ENCODE measurements at regions not wholly inside any gene's neighbourhood (a gene's known extent, or its start where the extent isn't known, plus 50 kb on each side); places are given as distances from the start of the nearest gene placed in this dataset.

DNA sequence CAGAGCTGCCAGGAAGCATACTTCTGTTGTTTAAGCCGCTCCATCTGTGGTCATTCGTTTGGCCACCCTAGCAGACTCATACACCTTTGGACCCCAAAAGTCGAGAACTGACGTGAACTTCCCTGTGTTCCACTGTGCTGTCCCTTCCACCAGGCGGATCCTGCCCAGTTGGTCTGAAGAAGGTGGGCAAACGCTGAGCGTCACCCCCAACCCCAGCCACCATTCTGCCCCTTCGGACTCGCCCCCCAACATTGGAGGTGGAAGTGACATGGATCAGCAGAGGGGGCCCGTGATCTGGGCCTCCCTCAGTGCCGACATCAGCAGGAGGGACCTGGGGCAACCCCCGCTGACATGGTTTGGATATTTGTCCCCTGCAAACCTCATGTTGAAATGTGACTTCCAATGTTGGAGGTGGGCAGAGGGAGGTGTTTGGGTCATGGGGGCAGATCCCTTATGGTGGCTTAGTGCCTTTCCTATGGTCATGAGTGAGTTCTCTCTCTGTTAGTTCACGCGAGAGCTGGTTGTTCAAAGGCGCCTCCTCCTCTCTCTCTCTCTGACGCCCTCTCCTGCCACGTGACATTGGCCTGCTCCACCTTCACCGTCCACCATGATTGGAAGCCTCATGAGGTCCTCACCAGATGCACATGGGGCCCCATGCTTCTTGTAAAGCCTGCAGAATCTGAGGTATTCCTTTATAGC lies 93.6 kb upstream of the ZNF507 start:
- H3K27me3 ChIP-seq (ENCODE audit: control insufficient read depth, insufficient read depth, low read length), result no peaks in the 10 kb centered on the region
- no peak overlapping the region for H2AK5ac ChIP-seq (ENCODE audit: low read depth, low read length)
- 69% methylated on average over 2 of the region's 18 CpGs; no CpG with 5 or more reads in 1 of the 2 experiments for WGBS, 2 experiments (ENCODE audit: extremely low coverage in 2 of 2, insufficient read length in 1 of 2)
- TF ChIP-seq NFE2L2 (IDR thresholded peaks at IDR 0.05; ENCODE audit: low read depth, low read length), result no peak
- no peak for TF ChIP-seq MAZ (IDR thresholded peaks at IDR 0.05; ENCODE audit: borderline replicate concordance, low read depth, low read length)
- TF ChIP-seq CHD1 (IDR thresholded peaks at IDR 0.05; ENCODE audit: low read depth, low read length), result no peak
- no peak for TF ChIP-seq MAFK (IDR thresholded peaks at IDR 0.05; ENCODE audit: low read depth, low read length)
- TF ChIP-seq SMC3 (IDR thresholded peaks at IDR 0.05; ENCODE audit: low read depth, low read length), result no peak
- no peak for TF ChIP-seq POLR2A (IDR thresholded peaks at IDR 0.05; ENCODE audit: low read depth, low read length)
- no peak for TF ChIP-seq FOS (IDR thresholded peaks at IDR 0.05; ENCODE audit: low read depth, low read length)
- no peak for TF ChIP-seq BHLHE40 (IDR thresholded peaks at IDR 0.05; ENCODE audit: low read depth, low read length)
- TF ChIP-seq, protein P1, sequence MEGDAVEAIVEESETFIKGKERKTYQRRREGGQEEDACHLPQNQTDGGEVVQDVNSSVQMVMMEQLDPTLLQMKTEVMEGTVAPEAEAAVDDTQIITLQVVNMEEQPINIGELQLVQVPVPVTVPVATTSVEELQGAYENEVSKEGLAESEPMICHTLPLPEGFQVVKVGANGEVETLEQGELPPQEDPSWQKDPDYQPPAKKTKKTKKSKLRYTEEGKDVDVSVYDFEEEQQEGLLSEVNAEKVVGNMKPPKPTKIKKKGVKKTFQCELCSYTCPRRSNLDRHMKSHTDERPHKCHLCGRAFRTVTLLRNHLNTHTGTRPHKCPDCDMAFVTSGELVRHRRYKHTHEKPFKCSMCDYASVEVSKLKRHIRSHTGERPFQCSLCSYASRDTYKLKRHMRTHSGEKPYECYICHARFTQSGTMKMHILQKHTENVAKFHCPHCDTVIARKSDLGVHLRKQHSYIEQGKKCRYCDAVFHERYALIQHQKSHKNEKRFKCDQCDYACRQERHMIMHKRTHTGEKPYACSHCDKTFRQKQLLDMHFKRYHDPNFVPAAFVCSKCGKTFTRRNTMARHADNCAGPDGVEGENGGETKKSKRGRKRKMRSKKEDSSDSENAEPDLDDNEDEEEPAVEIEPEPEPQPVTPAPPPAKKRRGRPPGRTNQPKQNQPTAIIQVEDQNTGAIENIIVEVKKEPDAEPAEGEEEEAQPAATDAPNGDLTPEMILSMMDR (conservative IDR thresholded peaks at IDR 0.05; ENCODE audit: low read depth, low read length), result no peak
- TF ChIP-seq RAD21 (IDR thresholded peaks at IDR 0.05; ENCODE audit: low read length), result no peak
- TF ChIP-seq, protein P2, sequence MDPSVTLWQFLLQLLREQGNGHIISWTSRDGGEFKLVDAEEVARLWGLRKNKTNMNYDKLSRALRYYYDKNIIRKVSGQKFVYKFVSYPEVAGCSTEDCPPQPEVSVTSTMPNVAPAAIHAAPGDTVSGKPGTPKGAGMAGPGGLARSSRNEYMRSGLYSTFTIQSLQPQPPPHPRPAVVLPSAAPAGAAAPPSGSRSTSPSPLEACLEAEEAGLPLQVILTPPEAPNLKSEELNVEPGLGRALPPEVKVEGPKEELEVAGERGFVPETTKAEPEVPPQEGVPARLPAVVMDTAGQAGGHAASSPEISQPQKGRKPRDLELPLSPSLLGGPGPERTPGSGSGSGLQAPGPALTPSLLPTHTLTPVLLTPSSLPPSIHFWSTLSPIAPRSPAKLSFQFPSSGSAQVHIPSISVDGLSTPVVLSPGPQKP (IDR thresholded peaks at IDR 0.05; ENCODE audit: borderline replicate concordance, low read depth, low read length), result no peak
- TF ChIP-seq CEBPB (IDR thresholded peaks at IDR 0.05; ENCODE audit: low read depth, low read length), result no peak
- TF ChIP-seq, protein P3, sequence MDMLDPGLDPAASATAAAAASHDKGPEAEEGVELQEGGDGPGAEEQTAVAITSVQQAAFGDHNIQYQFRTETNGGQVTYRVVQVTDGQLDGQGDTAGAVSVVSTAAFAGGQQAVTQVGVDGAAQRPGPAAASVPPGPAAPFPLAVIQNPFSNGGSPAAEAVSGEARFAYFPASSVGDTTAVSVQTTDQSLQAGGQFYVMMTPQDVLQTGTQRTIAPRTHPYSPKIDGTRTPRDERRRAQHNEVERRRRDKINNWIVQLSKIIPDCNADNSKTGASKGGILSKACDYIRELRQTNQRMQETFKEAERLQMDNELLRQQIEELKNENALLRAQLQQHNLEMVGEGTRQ (IDR thresholded peaks at IDR 0.05; ENCODE audit: low read depth, low read length), result no peak
- TF ChIP-seq RCOR1 (IDR thresholded peaks at IDR 0.05; ENCODE audit: insufficient replicate concordance, low read length), result no peak
- no peak for TF ChIP-seq RFX5 (IDR thresholded peaks at IDR 0.05; ENCODE audit: low read depth, low read length)
- TF ChIP-seq MXI1 (IDR thresholded peaks at IDR 0.05; ENCODE audit: borderline replicate concordance, low read depth, low read length), result no peak
- H3K9ac ChIP-seq (ENCODE audit: low read depth, low read length), result no peak overlapping the region
- H3K23ac ChIP-seq (ENCODE audit: low read depth, low read length), result no peak overlapping the region
- H3K4ac ChIP-seq (ENCODE audit: low read depth, low read length), result no peak overlapping the region
- no peak overlapping the region for H3K56ac ChIP-seq (ENCODE audit: extremely low read depth, insufficient read depth, low read length)
- H4K20me1 ChIP-seq (ENCODE audit: insufficient read depth, low read length), result no peaks in the 10 kb centered on the region
- H3K9me3 ChIP-seq (ENCODE audit: control insufficient read depth, insufficient read depth, low read length), result no peaks in the 10 kb centered on the region
- H4K91ac ChIP-seq (ENCODE audit: insufficient read depth, low read depth, low read length), result no peak overlapping the region
- no peak overlapping the region for H3K4me3 ChIP-seq (ENCODE audit: insufficient read depth, low read depth, low read length)
- H3K9me1 ChIP-seq (ENCODE audit: insufficient read depth, low read length), result no peaks in the 10 kb centered on the region
- H3K4me1 ChIP-seq (ENCODE audit: control insufficient read depth, insufficient read depth, low read length), result no peaks in the 10 kb centered on the region
- no peaks in the 10 kb centered on the region for H3K79me1 ChIP-seq (ENCODE audit: low read depth in 1 of 2, low read length in 2 of 2)
- H3K27ac ChIP-seq (ENCODE audit: insufficient read depth, low read length), result no peak overlapping the region
- no peak overlapping the region for H2AFZ ChIP-seq (replicated peaks; ENCODE audit: low read length, poor library complexity)
- in situ Hi-C loops (cut with MboI; ENCODE audit: low sequenced_read_pairs) (no loop called here), intact Hi-C loops (cut with micrococcal nuclease) (no loop called here), dilution Hi-C loops (cut with HindIII; ENCODE audit: low sequenced_read_pairs, unreplicated experiment) (no loop called here)
- H3K36me3 ChIP-seq (ENCODE audit: control insufficient read depth, insufficient read depth, low read length), result no peaks in the 10 kb centered on the region
- ChIA-PET CTCF (no interaction called here), POLR2A (ENCODE audit: unreplicated experiment) (no interaction called here)
- DNase-seq, result no peak
- no peak overlapping the region for H3K14ac ChIP-seq (replicated peaks; ENCODE audit: low read depth, low read length)
- no peak overlapping the region for H4K5ac ChIP-seq (ENCODE audit: low read depth, low read length)
- no peak overlapping the region for H2BK120ac ChIP-seq (ENCODE audit: low read depth, low read length)
- H2BK5ac ChIP-seq (ENCODE audit: low read depth, low read length, poor library complexity, severe bottlenecking), result no peak overlapping the region
- no peak overlapping the region for H3K4me2 ChIP-seq (ENCODE audit: low read depth, low read length)
- H2BK20ac ChIP-seq (ENCODE audit: low read depth, low read length), result no peak overlapping the region
- no peak overlapping the region for H3K18ac ChIP-seq (ENCODE audit: low read depth, low read length)
- H2AK9ac ChIP-seq (replicated peaks; ENCODE audit: low read depth, low read length, poor library complexity), result no peak overlapping the region
- ATAC-seq (ENCODE audit: low read depth), result no peak
- BruUV-seq (replicated peaks), result no TSS peak
- H4K8ac ChIP-seq (ENCODE audit: low read depth in 2 of 2, low read length in 2 of 2), result no peak overlapping the region
- no peak overlapping the region for H2BK15ac ChIP-seq (ENCODE audit: low read depth, low read length)

All from IMR-90 (cell line).